Adrenal gland (tissue), 5 donors: ENCODE measurements at regions not wholly inside any gene's neighbourhood (a gene's known extent, or its start where the extent isn't known, plus 50 kb on each side); places are given as distances from the start of the nearest gene placed in this dataset.

ENCODE experiments used
- CTCF ChIP-seq, 6 experiments: fragments of 450-650 bp in 4 of 6; fragments of 200-600 bp in 2 of 6; sonication (generic) in 1 of 6; IDR thresholded peaks; 1 replicate in 5 of 6; 2 replicates in 1 of 6; pipeline versions ENCODE4 v1.5.1 to v1.8.0; 2016 to 2021; ENCODE audit warnings: antibody characterized with exemption in 6 of 6, mild to moderate bottlenecking in 2 of 6, moderate library complexity in 1 of 6
- POLR2A ChIP-seq, 2 donors: fragments of 450-650 bp; IDR thresholded peaks; one replicate each; pipeline ENCODE4 v1.6.1; 2017; ENCODE audit warnings: antibody characterized with exemption in 2 of 2, mild to moderate bottlenecking in 2 of 2, moderate library complexity in 1 of 2
- donor health status: DM: no; HTN: no; CAD: no.

- TF ChIP-seq CTCF (IDR thresholded peaks at IDR 0.05) (no peak), POLR2A (IDR thresholded peaks at IDR 0.05) (no peak)
Observed at GRCh38 chr14:95460647-95461478, 55.6 kb downstream of the SYNE3 start.
